ENCODE measurements at regions not wholly inside any gene's neighbourhood (a gene's known extent, or its start where the extent isn't known, plus 50 kb on each side); places are given as distances from the start of the nearest gene placed in this dataset.

DNA sequence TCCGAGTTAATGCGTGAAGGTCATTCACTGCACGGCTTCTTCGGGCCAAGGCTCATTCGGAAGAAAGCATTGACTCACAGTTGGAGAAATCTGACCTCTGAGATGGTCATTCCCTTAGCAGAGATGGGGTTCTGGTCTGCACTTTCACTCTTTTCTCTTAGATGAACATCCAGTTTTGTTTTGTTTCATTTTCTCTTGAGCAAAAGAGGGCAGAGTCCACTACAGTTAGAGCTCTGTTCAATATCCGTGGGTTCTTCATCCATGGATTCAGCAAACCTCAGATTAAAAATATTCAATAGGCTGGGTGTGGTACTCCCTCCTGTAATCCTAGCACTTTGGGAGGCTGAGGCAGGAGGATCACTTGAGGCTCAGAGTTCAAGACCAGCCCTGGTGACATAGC lies 57.4 kb upstream of the SIPA1L2 start:
- H3K27ac ChIP-seq (ENCODE audit: low read length) = no peak overlapping the region
- H3K4me1 ChIP-seq (ENCODE audit: control insufficient read depth, insufficient read depth, low read length) = no peaks in the 10 kb centered on the region
- intact Hi-C loops (cut with micrococcal nuclease; ENCODE audit: unreplicated experiment) (no loop called here), in situ Hi-C loops (cut with HindIII; ENCODE audit: low pct_unique_long_range_greater_than_20kb, low sequenced_read_pairs) (no loop called here)
- ChIA-PET CTCF (no interaction called here), POLR2A (no interaction called here)
- ATAC-seq (no peak), DNase-seq (ENCODE audit: low read depth, low spot score) (no peak)
- H3K9me3 ChIP-seq (ENCODE audit: control insufficient read depth, insufficient read depth, low read depth, low read length) = no peaks in the 10 kb centered on the region
- H3K27me3 ChIP-seq (ENCODE audit: control insufficient read depth, insufficient read depth, low read length) = no peaks in the 10 kb centered on the region; the same call in 1 of the 2 replicates
- no peaks in the 10 kb centered on the region for H3K36me3 ChIP-seq (ENCODE audit: control insufficient read depth, insufficient read depth, low read length)
- TF ChIP-seq, protein P1, sequence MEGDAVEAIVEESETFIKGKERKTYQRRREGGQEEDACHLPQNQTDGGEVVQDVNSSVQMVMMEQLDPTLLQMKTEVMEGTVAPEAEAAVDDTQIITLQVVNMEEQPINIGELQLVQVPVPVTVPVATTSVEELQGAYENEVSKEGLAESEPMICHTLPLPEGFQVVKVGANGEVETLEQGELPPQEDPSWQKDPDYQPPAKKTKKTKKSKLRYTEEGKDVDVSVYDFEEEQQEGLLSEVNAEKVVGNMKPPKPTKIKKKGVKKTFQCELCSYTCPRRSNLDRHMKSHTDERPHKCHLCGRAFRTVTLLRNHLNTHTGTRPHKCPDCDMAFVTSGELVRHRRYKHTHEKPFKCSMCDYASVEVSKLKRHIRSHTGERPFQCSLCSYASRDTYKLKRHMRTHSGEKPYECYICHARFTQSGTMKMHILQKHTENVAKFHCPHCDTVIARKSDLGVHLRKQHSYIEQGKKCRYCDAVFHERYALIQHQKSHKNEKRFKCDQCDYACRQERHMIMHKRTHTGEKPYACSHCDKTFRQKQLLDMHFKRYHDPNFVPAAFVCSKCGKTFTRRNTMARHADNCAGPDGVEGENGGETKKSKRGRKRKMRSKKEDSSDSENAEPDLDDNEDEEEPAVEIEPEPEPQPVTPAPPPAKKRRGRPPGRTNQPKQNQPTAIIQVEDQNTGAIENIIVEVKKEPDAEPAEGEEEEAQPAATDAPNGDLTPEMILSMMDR (IDR thresholded peaks at IDR 0.05) = no peak
- no peak for TF ChIP-seq SIN3A (IDR thresholded peaks at IDR 0.05; ENCODE audit: borderline replicate concordance, insufficient read depth, low read depth, low read length)
- TF ChIP-seq, protein P2, sequence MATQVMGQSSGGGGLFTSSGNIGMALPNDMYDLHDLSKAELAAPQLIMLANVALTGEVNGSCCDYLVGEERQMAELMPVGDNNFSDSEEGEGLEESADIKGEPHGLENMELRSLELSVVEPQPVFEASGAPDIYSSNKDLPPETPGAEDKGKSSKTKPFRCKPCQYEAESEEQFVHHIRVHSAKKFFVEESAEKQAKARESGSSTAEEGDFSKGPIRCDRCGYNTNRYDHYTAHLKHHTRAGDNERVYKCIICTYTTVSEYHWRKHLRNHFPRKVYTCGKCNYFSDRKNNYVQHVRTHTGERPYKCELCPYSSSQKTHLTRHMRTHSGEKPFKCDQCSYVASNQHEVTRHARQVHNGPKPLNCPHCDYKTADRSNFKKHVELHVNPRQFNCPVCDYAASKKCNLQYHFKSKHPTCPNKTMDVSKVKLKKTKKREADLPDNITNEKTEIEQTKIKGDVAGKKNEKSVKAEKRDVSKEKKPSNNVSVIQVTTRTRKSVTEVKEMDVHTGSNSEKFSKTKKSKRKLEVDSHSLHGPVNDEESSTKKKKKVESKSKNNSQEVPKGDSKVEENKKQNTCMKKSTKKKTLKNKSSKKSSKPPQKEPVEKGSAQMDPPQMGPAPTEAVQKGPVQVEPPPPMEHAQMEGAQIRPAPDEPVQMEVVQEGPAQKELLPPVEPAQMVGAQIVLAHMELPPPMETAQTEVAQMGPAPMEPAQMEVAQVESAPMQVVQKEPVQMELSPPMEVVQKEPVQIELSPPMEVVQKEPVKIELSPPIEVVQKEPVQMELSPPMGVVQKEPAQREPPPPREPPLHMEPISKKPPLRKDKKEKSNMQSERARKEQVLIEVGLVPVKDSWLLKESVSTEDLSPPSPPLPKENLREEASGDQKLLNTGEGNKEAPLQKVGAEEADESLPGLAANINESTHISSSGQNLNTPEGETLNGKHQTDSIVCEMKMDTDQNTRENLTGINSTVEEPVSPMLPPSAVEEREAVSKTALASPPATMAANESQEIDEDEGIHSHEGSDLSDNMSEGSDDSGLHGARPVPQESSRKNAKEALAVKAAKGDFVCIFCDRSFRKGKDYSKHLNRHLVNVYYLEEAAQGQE (IDR thresholded peaks at IDR 0.05; ENCODE audit: insufficient read depth in 1 of 2, low read depth in 2 of 2, low read length in 1 of 2) = no peak
- no peak for TF ChIP-seq POLR2AphosphoS5 (IDR thresholded peaks at IDR 0.05; ENCODE audit: low read depth, low read length)
- TF ChIP-seq TCF7L2 (IDR thresholded peaks at IDR 0.05; ENCODE audit: low read depth, low read length) = no peak
- no TSS peak for BruUV-seq (replicated peaks)
- H3K4me3 ChIP-seq (ENCODE audit: low read depth in 2 of 2, low read length in 2 of 2) = no peak overlapping the region

DNA sequence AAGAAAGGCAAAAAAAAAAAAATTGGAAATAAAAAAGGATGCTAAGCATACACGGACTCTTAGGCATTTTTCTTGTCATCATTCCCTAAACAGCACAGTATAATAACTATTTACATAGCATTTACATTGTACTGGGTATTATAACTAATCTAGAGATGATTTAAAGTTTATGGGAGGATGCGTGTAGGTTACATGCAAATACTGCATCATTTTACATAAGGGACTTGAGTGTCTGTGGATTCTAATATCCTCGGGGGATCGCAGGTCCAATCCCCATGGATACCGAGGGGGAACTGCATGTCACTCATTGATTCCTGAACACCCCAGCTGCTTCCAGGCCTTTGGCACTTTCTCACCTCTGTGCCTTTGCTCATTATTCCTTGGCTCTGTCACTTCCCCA lies 57.8 kb upstream of the SIPA1L2 start:
- no peak for ATAC-seq
- POLR2A ChIA-PET = no interaction called here
- BruUV-seq (replicated peaks) = no TSS peak
- CTCF ChIA-PET = no interaction called here
- Histone ChIP-seq H3K9me3 (ENCODE audit: control insufficient read depth, insufficient read depth, low read depth, low read length) (no peaks in the 10 kb centered on the region), H3K4me1 (ENCODE audit: control insufficient read depth, insufficient read depth, low read length) (no peaks in the 10 kb centered on the region), H3K27me3 (ENCODE audit: control insufficient read depth, insufficient read depth, low read length) (no peaks in the 10 kb centered on the region; the same call in 1 of the 2 replicates), H3K27ac (ENCODE audit: low read length) (no peak overlapping the region), H3K4me3 (ENCODE audit: low read depth in 2 of 2, low read length in 2 of 2) (no peak overlapping the region), H3K36me3 (ENCODE audit: control insufficient read depth, insufficient read depth, low read length) (no peaks in the 10 kb centered on the region)
- TF ChIP-seq, protein P1 (IDR thresholded peaks at IDR 0.05) = no peak
- TF ChIP-seq TCF7L2 (IDR thresholded peaks at IDR 0.05; ENCODE audit: low read depth, low read length) = no peak
- TF ChIP-seq, protein P2 (IDR thresholded peaks at IDR 0.05; ENCODE audit: insufficient read depth in 1 of 2, low read depth in 2 of 2, low read length in 1 of 2) = no peak
- no peak for TF ChIP-seq POLR2AphosphoS5 (IDR thresholded peaks at IDR 0.05; ENCODE audit: low read depth, low read length)
- TF ChIP-seq SIN3A (IDR thresholded peaks at IDR 0.05; ENCODE audit: borderline replicate concordance, insufficient read depth, low read depth, low read length) = no peak
- in situ Hi-C loops (cut with HindIII; ENCODE audit: low pct_unique_long_range_greater_than_20kb, low sequenced_read_pairs) = no loop called here
- DNase-seq (ENCODE audit: low read depth, low spot score) = no peak
- intact Hi-C loops (cut with micrococcal nuclease; ENCODE audit: unreplicated experiment) = no loop called here

Data from Panc1 (cell line).